NCI-H2081 treated with DMSO at 0.1 percent for 48 hours (cell line): ENCODE measurements at regions not wholly inside any gene's neighbourhood (a gene's known extent, or its start where the extent isn't known, plus 50 kb on each side); places are given as distances from the start of the nearest gene placed in this dataset.
"Not testable (repeated sequence)": the region's sequence is repeated elsewhere in the genome, so short reads cannot be mapped to it uniquely, and the experiment has no call there.

Experiments
- DNase-seq: peaks from one replicate; lab custom pipeline; 2025; lab: John Stamatoyannopoulos, UW

- no peak for DNase-seq
These were observed 768.3 kb upstream of the COX7C start for GRCh38 chr5:85849411-85849810.

- DNase-seq: no peak
These were observed 752.4 kb upstream of the COX7C start for GRCh38 chr5:85865296-85865695.

- no peak for DNase-seq
These were observed 749.7 kb upstream of the COX7C start for GRCh38 chr5:85868070-85868469.

GRCh38 chr5:85893996-85894395 is 723.7 kb upstream of the COX7C start:
- no peak for DNase-seq

- DNase-seq: no peak
These were observed 721.2 kb upstream of the COX7C start for GRCh38 chr5:85896514-85896913.

GRCh38 chr5:85906460-85906859 is 711.3 kb upstream of the COX7C start:
- DNase-seq: no peak

GRCh38 chr5:85910335-85910734 is 707.4 kb upstream of the COX7C start:
- no peak for DNase-seq

- no peak for DNase-seq
These were observed 696.8 kb upstream of the COX7C start for GRCh38 chr5:85920984-85921383.

- DNase-seq: no peak
These were observed 696.2 kb upstream of the COX7C start for GRCh38 chr5:85921590-85921989.

- DNase-seq: no peak
These were observed 690.1 kb upstream of the COX7C start for GRCh38 chr5:85927632-85928031.

GRCh38 chr5:85929713-85930112 is 688.0 kb upstream of the COX7C start:
- no peak for DNase-seq

- no peak for DNase-seq
These were observed 686.5 kb upstream of the COX7C start for GRCh38 chr5:85931220-85931619.

- DNase-seq: no peak
These were observed 679.5 kb upstream of the COX7C start for GRCh38 chr5:85938201-85938600.

- DNase-seq: no peak
These were observed 666.0 kb upstream of the COX7C start for GRCh38 chr5:85951707-85952210.

GRCh38 chr5:85952680-85953079 is 665.1 kb upstream of the COX7C start:
- no peak for DNase-seq

GRCh38 chr5:85967681-85968080 is 650.1 kb upstream of the COX7C start:
- no peak for DNase-seq

- DNase-seq: no peak
These were observed 645.2 kb upstream of the COX7C start for GRCh38 chr5:85972539-85972938.

- DNase-seq: no peak
These were observed 632.6 kb upstream of the COX7C start for GRCh38 chr5:85985167-85985566.

GRCh38 chr5:85990998-85991397 is 626.7 kb upstream of the COX7C start:
- DNase-seq: no peak

- DNase-seq: not testable (repeated sequence)
These were observed 623.1 kb upstream of the COX7C start for GRCh38 chr5:85994653-85995052.

GRCh38 chr5:85998656-85999055 is 619.1 kb upstream of the COX7C start:
- no peak for DNase-seq

GRCh38 chr5:86008293-86008692 is 609.4 kb upstream of the COX7C start:
- no peak for DNase-seq

- DNase-seq: no peak
These were observed 609.0 kb upstream of the COX7C start for GRCh38 chr5:86008704-86009103.

GRCh38 chr5:86011937-86012336 is 605.8 kb upstream of the COX7C start:
- DNase-seq: no peak

GRCh38 chr5:86029308-86029707 is 588.4 kb upstream of the COX7C start:
- no peak for DNase-seq
